LNCAP (cell line): ENCODE measurements at regions not wholly inside any gene's neighbourhood (a gene's known extent, or its start where the extent isn't known, plus 50 kb on each side); places are given as distances from the start of the nearest gene placed in this dataset.

ENCODE experiments used
- CTCF ChIP-seq: fragments of 450-650 bp; IDR thresholded peaks from 2 replicates; pipeline ENCODE4 v1.5.1; 2017; ENCODE audit warnings: mild to moderate bottlenecking

- no peak for TF ChIP-seq CTCF
Measured at GRCh38 chr5:51559921-51560658, 176.8 kb downstream of the ISL1 start.

DNA sequence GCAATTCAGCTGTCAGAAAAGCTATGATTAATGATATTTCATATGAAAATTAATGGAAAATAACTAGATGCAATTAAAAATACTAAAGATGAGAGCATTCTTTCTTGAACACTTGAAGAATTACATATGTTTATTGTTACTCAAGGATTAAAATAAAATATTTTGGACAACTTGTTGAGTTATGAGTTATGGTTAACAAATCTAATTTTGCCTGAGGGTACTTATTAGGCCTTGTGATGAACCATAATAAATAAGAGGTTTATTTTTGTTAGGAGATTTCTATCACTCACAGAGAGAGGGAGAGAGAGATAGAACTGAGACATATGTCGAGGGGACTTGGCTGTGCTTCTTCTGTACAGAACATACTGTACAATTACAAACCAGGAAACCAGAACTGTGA lies 183.7 kb downstream of the ISL1 start:
- no peak for TF ChIP-seq CTCF

GRCh38 chr5:51567636-51568035 lies 184.4 kb downstream of the ISL1 start:
- TF ChIP-seq CTCF: no peak

- TF ChIP-seq CTCF: no peak
Measured at GRCh38 chr5:51573835-51574234, 190.6 kb downstream of the ISL1 start.

DNA sequence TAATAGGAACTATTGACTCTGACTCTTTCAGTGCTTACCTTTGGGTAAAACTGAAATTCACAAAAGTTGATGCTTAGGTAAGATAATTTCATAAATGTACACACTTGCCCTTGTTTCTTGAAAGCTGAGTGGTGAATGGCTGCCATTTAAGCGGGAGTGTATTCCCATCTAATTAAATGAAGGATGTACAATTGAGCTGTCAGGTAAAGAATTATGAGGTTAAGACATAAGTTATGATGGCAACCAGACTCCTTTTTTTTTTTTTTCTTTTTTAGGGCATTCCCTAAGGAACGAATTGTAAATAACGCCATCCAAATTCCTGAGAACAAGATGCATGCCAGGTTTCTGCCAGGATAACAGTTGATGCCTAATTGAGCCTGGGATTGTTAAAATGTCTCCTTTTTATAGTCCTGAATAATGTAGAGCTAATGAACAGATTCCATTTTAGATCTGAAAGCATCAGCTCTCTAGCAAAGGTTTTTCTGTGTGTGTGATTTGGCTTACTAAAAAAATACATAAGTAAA lies 199.7 kb downstream of the ISL1 start:
- TF ChIP-seq CTCF: no peak

DNA sequence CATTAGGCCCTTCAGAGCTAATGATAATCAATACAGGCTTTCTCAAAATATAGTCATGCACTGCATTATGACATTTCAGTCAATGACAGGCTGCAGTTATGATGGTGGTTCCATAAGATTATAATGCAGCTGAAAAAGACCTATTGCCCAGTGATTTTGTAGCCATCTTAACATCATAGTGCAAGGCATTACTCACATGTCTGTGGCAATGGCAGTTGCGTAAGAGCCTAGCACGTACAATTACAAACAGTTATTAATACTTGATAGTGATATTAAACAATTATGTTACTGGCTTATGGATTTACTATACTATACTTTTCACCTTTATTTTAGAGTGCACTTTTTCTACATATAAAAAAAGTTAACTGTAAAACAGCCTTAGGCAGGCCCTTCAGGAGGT lies 214.8 kb downstream of the ISL1 start:
- TF ChIP-seq CTCF: no peak

GRCh38 chr5:51599587-51599986 lies 216.3 kb downstream of the ISL1 start:
- no peak for TF ChIP-seq CTCF
